ENCODE measurements at regions not wholly inside any gene's neighbourhood (a gene's known extent, or its start where the extent isn't known, plus 50 kb on each side); places are given as distances from the start of the nearest gene placed in this dataset.
A peak's percentile ranks its signal among the peaks of the same experiment; 100 is the strongest.

DNA sequence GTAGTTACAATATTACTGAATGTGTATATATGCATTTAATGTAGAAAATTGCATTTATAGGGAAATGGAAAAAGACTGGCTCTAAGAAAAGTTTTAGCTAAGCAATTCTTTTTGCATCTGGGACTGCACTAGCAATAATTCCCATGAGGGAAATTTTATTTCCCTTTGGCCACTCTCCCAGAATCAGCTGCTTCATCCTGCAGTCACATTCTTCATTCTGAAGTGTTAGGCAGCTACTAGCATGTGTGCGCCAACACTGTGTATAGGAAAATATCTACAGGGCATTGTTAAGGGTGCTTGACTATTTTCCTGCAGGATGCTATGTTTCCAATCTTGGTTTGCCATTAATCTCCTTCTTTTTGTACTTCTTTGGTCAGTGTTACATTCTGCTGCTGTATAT, 312.8 kb upstream of the PCDH20 start:
- no peak for DNase-seq (ENCODE audit: low spot score)

DNA sequence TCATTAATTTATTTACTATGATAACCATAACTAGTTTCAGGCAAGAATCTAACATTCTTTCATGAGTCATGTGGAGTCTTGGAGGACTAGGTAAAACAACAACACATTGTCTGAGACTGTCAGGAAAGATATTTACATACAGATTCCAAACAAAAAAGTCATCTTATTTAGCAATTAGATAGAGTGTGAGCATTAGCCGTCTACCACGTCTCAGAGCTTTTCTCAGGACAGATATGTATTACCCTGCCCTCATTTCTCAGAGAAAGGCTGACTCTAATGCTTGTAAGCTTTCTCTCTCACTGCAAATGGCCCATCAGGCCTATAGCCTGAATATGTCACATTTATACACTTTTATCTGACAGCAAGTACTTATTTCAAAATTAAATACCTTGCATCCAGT, 312.1 kb upstream of the PCDH20 start:
- no peak for DNase-seq (ENCODE audit: low spot score)

DNA sequence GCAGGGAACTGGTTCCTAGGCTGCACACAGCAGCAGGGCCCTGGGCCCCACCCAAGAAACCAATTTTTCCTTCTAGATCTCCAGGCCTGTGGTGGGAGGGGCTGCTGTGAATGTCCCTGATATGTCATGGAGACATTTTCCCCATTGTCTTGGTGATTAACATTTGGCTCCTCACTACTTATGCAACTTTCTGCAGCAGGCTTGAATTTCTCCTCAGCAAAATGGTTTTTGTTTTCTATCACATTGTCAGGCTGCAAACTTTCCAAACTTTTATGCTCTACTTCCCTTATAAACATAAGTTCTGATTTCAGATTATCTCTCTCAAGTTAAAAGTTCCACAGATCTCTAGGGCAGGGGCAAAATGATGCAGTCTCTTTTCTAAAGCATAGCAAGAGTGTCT, 310.2 kb upstream of the PCDH20 start:
- no peak for DNase-seq (ENCODE audit: low spot score)

DNA sequence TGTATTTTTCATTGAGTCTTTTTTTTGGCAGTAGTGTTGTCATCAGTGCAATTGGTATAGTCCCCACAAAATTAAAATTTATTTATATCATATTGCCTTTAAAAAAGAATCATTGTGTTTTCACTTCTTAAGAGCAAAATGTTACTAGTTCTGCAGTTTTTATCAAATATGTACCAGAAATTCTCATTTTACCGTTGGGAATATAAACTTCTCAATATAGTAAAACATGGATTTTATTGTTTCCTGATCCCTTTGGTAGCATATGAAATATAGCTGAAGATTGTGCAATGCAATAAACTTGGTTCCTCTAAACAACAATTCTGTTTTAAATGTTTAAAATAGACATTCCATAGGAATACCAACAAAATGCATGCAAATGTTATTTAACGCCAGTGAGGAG, 306.5 kb upstream of the PCDH20 start:
- no peak for DNase-seq (ENCODE audit: low spot score)

DNA sequence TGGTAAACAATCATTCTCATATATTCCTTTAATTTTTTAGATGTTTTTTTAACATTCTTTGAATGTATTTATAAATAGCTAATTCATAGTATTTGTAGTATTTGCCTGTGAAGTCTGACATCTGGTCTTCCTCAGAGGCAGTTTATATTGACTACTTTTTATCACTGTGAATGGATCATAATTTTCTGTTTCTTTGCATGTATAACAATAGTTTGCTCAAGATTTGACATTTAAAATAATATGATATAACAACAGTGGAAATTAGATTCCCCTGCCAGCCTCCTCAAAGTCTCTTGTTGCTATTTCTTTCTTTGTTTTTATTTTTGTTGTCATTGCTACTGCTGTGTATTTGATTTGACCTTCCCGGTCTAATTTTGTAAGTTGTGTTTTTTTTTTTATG, 297.0 kb upstream of the PCDH20 start:
- DNase-seq (ENCODE audit: low spot score) = no peak

DNA sequence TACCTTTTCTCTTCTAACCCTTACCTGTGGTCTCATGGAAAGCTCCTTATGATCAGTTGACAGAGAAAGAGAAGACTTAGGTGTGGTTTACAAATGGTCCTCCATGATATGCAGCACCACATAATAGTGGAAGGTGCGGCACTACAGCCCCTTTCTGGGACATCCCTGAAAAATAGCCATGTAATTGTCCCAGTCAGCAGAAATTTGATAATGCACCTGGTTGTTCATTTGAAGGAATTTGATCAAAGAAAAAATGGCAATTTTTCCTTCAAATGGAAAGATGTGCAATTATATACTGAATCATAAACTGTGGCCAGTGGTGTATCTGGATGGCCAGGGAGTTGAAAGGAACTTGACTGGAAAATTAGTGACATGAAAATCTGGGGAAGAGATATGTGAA, 293.6 kb upstream of the PCDH20 start:
- no peak for DNase-seq (ENCODE audit: low spot score)

DNA sequence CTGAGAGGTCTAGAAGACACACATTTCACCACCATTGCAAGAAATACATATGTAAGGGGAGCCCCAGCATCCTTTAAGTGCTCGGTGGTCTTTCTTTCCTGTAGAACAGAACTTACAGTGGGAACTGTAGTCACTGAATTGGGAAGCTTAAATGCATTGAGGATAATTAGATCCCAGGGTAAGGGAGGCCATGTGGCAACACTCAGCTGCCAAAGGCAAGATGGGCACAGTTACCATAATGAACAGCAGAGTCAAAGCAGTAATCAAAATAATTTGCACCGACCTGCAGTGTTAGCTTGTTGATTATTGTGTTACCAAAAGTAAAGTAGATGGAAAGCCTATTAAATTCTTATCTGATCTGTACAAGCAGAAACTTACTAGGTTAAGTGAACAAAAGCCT, 291.2 kb upstream of the PCDH20 start:
- DNase-seq (ENCODE audit: low spot score) = no peak

DNA sequence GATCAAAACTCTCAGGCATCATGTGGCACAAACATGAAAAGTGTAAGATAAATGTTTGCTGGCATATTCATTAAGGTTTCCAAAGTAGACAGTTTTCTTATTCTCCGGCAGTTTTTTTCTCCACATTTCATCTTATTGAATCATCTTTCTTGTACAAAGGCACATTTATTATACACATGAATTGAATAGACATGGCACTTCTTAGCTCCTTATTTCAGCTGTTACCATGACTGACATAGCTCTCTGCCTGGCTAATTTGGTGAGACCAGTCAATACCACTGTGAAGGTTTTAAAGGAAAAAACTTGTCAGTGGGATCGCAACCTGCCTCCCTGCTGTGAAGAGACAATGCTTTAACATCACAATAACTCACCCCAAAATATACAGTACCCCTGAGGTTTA, 285.0 kb upstream of the PCDH20 start:
- no peak for DNase-seq (ENCODE audit: low spot score)

DNA sequence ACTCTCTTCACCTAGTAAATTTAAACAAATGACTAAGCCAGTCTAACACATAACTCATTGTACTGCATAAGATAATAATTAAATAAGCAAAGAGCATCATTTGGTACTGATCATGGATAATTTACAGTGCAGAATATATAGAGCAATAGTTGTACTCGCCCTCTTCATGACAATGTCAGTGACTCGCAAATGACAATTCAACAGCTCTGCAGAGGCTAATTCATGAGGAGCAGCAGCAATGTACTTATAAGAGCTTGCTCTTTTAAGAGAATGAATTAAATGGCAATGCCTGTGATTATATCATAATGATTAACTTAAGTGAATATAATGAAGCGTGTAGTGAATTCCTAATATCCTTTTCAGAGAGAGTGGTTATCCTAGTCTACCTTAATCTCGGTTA, 284.5 kb upstream of the PCDH20 start:
- no peak for DNase-seq (ENCODE audit: low spot score)

DNA sequence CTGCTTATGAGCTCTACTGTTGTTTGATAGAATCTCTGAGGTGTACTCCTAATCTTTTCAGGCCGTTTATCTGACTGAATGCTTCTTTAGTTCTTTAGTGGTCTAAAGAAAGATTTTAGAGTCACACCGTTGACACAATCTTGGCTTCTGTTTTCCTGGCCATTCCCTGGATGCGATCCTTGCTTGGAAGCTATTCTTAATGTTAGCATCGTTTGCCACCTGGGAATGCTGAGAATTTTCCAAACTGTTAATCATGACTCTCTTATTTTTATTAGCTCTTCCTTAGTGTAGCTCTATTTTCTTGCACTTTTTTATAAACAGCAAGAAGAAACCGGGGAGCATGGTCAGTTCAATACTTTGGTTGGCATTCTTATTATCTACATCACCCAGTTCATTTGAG, 281.0 kb upstream of the PCDH20 start:
- no peak for DNase-seq (ENCODE audit: low spot score)

DNA sequence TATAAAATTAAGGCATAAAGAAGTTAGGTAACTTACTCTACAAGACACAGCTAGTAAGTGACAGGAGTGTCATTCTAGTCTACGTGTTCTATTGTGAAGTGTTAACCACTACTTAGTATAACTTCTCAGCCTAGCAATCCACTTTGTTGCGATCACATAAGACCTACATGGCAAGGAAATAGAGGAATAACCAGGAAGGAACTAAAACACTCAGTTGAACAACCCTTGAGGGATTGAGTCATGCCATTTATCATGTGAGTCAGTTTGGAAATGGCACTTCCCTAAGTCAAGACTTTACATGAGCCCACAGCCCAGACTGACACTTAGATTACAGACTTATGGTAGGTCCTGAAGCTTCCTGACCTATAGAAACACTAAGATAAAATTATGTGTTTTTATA, 279.5 kb upstream of the PCDH20 start:
- DNase-seq (ENCODE audit: low spot score) = no peak

DNA sequence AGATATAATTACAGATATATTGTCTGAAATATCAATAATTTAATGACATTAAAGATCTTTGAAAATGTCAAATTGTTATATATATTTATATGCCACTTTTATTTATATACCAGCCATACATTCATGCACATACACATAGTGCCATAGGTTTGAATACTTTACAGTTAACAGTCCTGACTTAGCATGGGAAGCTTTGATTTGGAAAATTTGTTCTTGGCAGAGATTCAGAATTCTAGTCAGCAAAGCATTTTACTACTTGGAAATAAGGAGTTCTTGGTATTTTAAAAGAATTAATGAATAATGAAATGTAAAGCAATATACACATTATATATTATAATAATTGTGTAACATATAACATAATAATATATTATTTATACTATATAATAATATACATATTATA, 277.0 kb upstream of the PCDH20 start:
- DNase-seq (ENCODE audit: low spot score) = no peak

DNA sequence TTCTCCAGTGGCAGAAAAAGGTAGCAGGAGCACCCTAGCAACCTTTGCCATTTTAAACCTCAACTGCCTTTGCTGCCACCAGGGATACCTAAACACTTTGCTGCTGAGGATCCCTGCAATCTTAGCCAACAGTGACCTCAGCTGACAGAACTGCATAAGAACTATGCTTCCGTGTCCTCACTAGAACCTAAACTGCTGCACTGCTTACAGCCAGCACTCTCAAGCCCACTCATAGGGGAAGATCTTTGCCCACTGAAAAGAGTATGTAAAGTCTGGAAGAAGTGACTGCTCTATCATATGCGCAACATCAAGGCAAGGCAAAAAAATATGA, 270.0 kb upstream of the PCDH20 start:
- DNase-seq (ENCODE audit: low spot score) = peak; percentile 15

DNA sequence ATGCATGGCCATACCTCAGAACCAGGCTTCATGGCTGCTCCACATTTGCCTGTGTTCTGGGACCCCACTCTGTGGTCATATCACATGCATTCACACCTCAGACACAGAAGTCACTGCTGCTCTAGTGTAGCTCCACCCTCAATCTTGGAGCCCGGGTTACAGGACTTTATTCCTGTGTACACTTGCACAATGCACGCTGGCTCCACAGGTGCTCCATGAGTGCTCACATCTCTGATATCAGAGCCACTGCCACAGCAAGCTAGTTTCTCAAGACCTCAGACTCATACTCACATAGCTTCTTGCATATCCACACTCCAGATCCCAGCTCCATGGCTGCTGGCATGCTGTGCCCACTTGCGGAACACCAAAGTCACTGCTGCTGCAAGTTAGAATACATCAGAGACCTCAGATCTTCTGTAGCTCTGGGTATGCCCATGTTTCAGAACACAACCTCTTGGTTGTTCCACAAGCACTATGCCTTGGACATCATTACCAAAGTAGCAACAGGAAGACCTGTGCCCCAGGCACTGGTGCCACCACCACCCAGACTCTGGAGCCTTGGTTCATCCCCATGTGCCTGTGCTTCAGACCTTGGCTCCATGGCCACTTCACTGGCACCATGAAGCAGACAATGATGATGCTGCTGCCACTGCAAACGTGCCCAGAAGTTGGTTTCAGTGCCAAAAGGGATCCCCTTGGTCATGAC, 269.5 kb upstream of the PCDH20 start:
- DNase-seq (ENCODE audit: low spot score) = no peak

DNA sequence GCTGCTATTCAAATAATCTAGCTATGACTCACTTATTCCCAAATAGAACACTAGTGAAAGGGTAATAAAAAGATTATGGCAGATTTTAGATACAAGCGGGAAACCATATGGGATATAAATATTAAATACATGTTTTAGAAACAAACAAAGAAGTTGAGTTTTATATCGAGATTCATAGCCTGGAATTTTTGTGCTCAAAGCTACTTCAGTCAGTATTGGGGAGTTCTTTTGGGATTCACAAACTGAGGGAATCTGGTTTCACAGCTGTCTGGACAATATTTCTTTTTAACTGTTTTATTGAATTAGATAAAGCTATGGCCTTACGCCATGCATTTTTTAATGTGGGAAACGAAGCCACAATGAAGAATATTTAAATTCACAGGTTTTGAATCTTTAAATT, 257.1 kb upstream of the PCDH20 start:
- DNase-seq (ENCODE audit: low spot score) = no peak

DNA sequence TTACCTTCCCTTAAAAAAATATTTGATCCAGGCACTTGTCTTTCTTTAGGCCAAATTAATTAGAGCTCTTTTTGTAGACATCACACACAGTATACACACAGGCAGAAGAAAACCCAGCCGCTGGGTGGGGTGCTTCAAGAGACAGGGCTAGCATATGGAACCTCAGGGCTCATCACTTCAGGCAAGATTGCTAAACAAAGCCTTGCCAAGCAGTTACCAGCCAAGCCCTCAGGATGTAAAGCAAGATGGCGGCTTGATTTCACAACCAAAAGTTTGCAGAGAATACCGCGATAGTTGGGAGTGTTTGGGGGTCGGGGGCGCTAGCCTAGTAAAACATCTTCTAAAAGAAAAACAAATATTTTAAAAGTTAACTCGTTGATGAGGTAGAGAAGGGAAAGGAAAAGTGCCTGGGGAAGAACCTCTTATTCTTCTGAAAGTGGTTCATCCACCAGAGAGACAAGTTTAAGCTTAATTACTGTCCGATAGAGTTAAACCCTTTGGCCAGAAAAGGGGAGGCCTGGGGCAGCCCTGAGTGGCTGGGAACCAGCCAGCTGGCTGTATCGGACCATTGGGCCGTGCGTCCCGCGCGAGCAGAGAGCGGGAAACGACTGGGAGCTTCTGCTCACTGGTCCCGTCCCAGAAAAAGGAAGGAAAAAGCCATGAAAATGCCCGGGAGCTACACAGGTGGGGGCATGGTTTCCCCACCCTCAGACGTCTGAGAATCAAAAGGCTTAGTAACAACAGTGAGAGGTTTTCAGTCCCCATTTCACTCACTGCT, 254.9 kb upstream of the PCDH20 start:
- no peak for DNase-seq (ENCODE audit: low spot score)

DNA sequence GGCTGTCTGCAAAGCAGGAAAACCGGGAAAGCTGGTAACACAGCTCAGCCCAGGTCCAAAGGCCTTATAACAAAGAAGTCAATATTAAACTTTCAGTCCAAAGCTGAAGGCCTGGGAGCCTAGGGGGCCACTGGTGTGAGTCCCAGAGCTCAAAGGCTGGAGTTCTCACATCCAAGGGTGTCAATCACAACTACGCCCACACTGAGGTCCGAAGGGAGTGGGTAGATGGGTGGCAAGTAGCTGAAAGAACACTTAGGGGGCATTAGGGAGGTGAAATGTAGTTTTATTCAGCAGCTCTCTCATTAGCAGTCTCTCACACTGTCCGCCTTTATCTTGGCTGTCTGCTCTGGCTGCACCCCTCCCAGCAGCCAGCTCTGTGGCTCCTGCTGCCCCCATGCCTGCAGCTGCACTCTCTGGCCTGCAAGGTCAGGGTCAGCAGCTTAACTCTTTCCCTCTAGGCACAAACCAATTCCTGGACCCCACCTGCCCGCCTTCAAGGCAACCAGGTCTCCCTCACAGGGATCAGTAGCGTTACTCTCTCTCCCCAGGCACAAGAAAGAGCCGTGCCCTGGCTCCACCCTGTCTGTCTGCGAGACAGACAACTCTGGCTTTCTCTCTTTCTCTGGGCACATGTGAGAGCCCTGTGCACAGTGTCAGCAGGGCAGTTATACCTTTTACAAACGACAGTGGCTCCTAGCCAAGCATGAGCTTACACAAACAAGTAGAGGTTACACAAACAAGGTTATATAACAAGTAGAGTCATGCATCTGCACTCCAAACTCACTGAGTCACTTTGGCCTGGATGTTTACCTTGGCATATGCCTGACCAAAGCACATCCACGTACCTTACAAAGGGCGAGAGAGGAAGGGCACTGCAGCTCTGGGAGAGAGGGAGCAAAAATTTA, 249.4 kb upstream of the PCDH20 start:
- peak; percentile 21 for DNase-seq (ENCODE audit: low spot score)

DNA sequence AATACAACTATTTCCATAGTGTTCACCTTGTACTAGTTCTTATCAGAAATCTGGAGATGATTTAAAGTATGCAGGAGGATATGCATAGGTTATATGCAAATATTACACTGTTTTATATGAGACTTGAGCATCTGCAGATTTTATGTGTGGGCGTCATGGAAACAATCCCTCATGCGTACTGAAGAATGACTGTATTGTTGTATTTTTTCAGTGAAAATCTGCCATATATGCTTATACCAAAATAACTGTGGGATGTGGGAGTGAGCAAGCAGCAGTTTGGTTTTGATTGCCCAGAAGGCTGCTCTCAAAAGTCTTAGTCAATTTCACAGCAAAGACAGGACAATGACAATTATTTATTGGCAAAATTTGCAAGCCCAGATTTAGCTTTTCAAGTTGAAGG, 238.8 kb upstream of the PCDH20 start:
- DNase-seq (ENCODE audit: low spot score) = no peak

DNA sequence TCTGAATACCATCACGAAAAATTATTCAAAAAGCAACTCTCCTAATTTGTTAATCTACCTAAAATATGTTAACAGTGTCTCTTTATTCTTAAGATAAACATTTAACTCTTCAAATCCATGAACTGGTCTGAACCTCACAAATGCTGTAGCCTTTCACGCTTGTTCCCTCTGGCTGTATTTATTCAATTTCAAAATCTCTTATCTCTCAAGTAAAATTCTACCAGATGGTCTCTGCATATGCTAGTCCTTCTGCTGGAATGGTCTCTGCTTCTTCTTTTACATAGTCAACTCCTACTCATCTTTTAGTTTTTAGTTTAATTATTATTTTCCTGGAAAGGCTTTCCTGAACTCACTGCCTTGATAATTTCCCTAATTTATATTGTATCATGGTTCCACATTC, 232.9 kb upstream of the PCDH20 start:
- DNase-seq (ENCODE audit: low spot score) = no peak

DNA sequence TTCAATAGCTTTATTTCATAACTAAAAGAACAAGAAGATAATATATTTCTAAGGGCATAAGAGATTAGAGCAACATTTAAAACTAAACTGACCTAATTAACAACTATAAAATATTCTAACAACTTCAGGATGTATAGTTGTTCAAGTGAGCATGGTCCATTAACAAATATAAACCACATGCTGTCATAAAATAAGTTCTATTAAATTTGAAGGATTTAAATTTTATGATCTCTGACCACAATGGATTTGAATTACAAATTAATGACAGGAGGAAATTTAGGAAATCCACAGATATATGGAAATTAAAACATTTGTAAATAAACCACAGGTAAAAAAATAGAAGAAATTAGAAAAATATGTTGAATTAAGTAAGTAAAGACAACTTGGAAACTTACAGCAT, 196.5 kb upstream of the PCDH20 start:
- DNase-seq (ENCODE audit: low spot score) = no peak

DNA sequence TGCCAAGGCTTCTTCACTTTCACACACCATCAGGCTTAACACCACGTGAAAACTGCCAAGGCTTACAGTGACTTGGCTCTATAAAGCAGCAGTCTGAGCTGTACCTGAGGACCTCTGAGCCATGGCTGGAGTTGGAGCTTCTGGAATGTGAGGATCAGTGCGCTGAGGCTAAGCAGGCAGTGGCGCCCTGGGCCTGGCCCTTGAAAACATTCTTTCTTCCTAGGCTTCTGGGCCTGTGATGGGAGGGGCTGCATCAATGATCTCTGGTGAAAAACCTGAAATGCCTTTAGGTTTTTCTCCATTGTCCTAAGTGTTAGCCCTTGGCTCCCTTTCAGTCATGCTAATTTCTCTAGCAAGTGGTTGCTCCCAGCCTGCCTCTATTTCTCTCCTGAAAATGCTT, 192.5 kb upstream of the PCDH20 start:
- no peak for DNase-seq (ENCODE audit: low spot score)

DNA sequence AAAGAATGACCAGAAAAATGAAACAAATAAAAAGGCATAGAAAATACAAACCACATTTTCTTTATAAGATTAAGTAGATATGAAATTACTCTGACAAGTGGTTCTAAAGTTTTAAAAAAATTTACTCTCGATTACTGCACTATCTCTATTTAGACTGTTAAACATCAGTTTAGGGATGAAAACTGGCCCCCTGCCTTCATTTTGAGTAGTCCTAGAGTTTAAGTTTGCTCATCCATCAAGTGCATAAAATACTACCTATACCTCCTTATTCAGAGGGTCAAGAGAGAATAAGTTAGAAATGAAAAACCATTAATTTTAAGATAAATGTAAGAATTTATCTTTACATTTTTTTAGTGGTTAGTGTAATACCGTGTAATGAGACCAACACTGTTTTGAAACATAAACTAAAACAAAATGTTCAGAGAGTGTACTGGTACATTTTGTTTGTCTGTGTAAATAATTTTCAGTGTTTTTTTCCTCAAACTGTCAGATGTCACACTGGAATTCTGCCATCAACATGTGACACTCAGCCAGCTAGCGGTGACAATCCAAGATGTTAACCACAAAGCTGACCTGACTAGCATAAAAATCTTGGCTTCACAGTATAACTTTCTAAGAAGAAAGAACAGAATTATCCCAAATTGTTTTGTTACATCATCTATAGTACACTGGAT, 184.8 kb upstream of the PCDH20 start:
- DNase-seq (ENCODE audit: low spot score) = no peak

All from HT-29 (cell line).